NB4 (cell line): ENCODE measurements at regions not wholly inside any gene's neighbourhood (a gene's known extent, or its start where the extent isn't known, plus 50 kb on each side); places are given as distances from the start of the nearest gene placed in this dataset.

Source experiments
- CTCF ChIP-seq: IDR thresholded peaks from one replicate; pipeline ENCODE4 v1.5.1; 2012; ENCODE audit warnings: low read depth, low read length
- MAX ChIP-seq: IDR thresholded peaks from 2 replicates; pipeline ENCODE4 v1.6.1; 2011; ENCODE audit warnings: low read depth, low read length
- MYC ChIP-seq: IDR thresholded peaks from 2 replicates; pipeline ENCODE4 v1.6.1; 2011; ENCODE audit warnings: low read depth, low read length
- POLR2A ChIP-seq: IDR thresholded peaks from 2 replicates; pipeline ENCODE4 v1.6.1; 2011; ENCODE audit warnings: mild to moderate bottlenecking; ENCODE audit not compliant: insufficient read length; ENCODE audit errors: extremely low read depth

GRCh38 chr4:125388613-125389012, 73.9 kb downstream of the FAT4 start:
- TF ChIP-seq MAX (no peak), CTCF (no peak), MYC (no peak), POLR2A (no peak)
